NCI-H2107 treated with DMSO at 0.1 percent for 48 hours (cell line): ENCODE measurements at regions not wholly inside any gene's neighbourhood (a gene's known extent, or its start where the extent isn't known, plus 50 kb on each side); places are given as distances from the start of the nearest gene placed in this dataset.

Source experiments
- DNase-seq: peaks from one replicate; lab custom pipeline; 2025; ENCODE audit not compliant: unreplicated experiment; lab: John Stamatoyannopoulos, UW

GRCh38 chr2:236673126-236673822, 103.6 kb downstream of the ACKR3 start:
- no peak for DNase-seq

GRCh38 chr2:236673823-236674185, 104.2 kb downstream of the ACKR3 start:
- no peak for DNase-seq

- DNase-seq: no peak
Measured at GRCh38 chr2:236674238-236674637, 104.6 kb downstream of the ACKR3 start.

- DNase-seq: no peak
Measured at GRCh38 chr2:236674646-236675045, 105.0 kb downstream of the ACKR3 start.

- DNase-seq: no peak
Measured at GRCh38 chr2:236675051-236675450, 105.4 kb downstream of the ACKR3 start.

- DNase-seq: no peak
Measured at GRCh38 chr2:236675526-236675925, 105.9 kb downstream of the ACKR3 start.

GRCh38 chr2:236676136-236676873, 106.7 kb downstream of the ACKR3 start:
- DNase-seq: no peak

GRCh38 chr2:236677368-236677767, 107.7 kb downstream of the ACKR3 start:
- DNase-seq: no peak

GRCh38 chr2:236678307-236678975, 108.8 kb downstream of the ACKR3 start:
- DNase-seq: no peak

GRCh38 chr2:236679884-236680860, 110.5 kb downstream of the ACKR3 start:
- DNase-seq: no peak

GRCh38 chr2:236682651-236683422, 113.2 kb downstream of the ACKR3 start:
- no peak for DNase-seq

- no peak for DNase-seq
Measured at GRCh38 chr2:236684504-236685256, 115.1 kb downstream of the ACKR3 start.

- DNase-seq: no peak
Measured at GRCh38 chr2:236685361-236685760, 115.7 kb downstream of the ACKR3 start.

GRCh38 chr2:236685979-236686520, 116.4 kb downstream of the ACKR3 start:
- no peak for DNase-seq

- no peak for DNase-seq
Measured at GRCh38 chr2:236686561-236686960, 116.9 kb downstream of the ACKR3 start.

GRCh38 chr2:236687296-236687965, 117.8 kb downstream of the ACKR3 start:
- DNase-seq: no peak

- DNase-seq: no peak
Measured at GRCh38 chr2:236688157-236688556, 118.5 kb downstream of the ACKR3 start.

- no peak for DNase-seq
Measured at GRCh38 chr2:236688563-236689392, 119.2 kb downstream of the ACKR3 start.
